A549 (cell line): ENCODE measurements at regions not wholly inside any gene's neighbourhood (a gene's known extent, or its start where the extent isn't known, plus 50 kb on each side); places are given as distances from the start of the nearest gene placed in this dataset.

Experiments
- ATAC-seq, 2 experiments: fragments of 200-7000 bp in 1 of 2; fragments of >200 bp in 1 of 2; cut with Nextera tagmentation in 1 of 2; cut with Tn5 transposase in 1 of 2; 3 replicates each; pipeline versions ENCODE4 v1.8.0 to v1.9.1; 2018 to 2020; ENCODE audit warnings: mild to moderate bottlenecking in 1 of 2, moderate library complexity in 1 of 2
- CTCF ChIA-PET: fragments of 300-600 bp; sonication (Branson Sonifier 250); formaldehyde crosslinking; extraction: SDS; loops from one replicate; lab custom pipeline; 2021; ENCODE audit warnings: antibody characterized with exemption, inconsistent platforms; lab: Yijun Ruan, JAX
- POLR2A ChIA-PET: fragments of 350-600 bp; formaldehyde crosslinking; extraction: SDS; loops from one replicate; lab custom pipeline; 2021; ENCODE audit warnings: antibody characterized with exemption, inconsistent platforms; lab: Yijun Ruan, JAX
- DNase-seq, 2 experiments: peaks; one replicate each; pipeline versions ENCODE4 v3.0.0 to v3.0.0-alpha.2; 2011 to 2016; ENCODE audit warnings: low read depth in 1 of 2, low spot score in 1 of 2
- FAIRE-seq: peaks from 2 replicates; lab custom pipeline; 2011; peaks lifted over from hg19 to GRCh38; lab: Jason Lieb, UNC
- H3K27ac ChIP-seq, 2 experiments: fragments of >200 bp; sonication (Bioruptor Twin); formaldehyde crosslinking; 3 replicates each; pipeline ENCODE4 v1.5.1; 2016 to 2017
- H3K4me1 ChIP-seq: fragments of >200 bp; sonication (Bioruptor Twin); formaldehyde crosslinking; 3 replicates; pipeline ENCODE4 v1.6.1; 2016
- H3K4me2 ChIP-seq: fragments of >200 bp; sonication (Bioruptor Twin); formaldehyde crosslinking; 3 replicates; pipeline ENCODE4 v1.6.1; 2016
- H3K4me3 ChIP-seq: fragments of >200 bp; sonication (Bioruptor Twin); formaldehyde crosslinking; 3 replicates; pipeline ENCODE4 v1.5.1; 2016
- H3K9me3 ChIP-seq: fragments of >200 bp; sonication (Bioruptor Twin); formaldehyde crosslinking; 3 replicates; pipeline ENCODE4 v1.6.1; 2016
- CEBPB ChIP-seq, 2 experiments: fragments of >200 bp in 1 of 2; sonication (Bioruptor Twin) in 1 of 2; formaldehyde crosslinking in 1 of 2; IDR thresholded peaks; 2 replicates each; pipeline ENCODE4 v1.6.1; 2012 to 2016
- CHD4 ChIP-seq: fragments of 200-600 bp; sonication (generic); IDR thresholded peaks from 2 replicates; pipeline ENCODE4 v1.6.1; 2016; ENCODE audit warnings: antibody characterized with exemption, mild to moderate bottlenecking, borderline replicate concordance
- EHMT2 ChIP-seq: fragments of 200-600 bp; sonication (generic); IDR thresholded peaks from 2 replicates; pipeline ENCODE4 v1.6.1; 2016; ENCODE audit warnings: antibody characterized with exemption, low read depth, mild to moderate bottlenecking, moderate library complexity
- HOXB5 ChIP-seq: fragments of 250-450 bp; sonication (Bioruptor Pico); IDR thresholded peaks from 2 replicates; pipeline ENCODE4 v1.5.0; 2020; ENCODE audit warnings: mild to moderate bottlenecking, moderate library complexity
- NPAS2 ChIP-seq: fragments of 250-450 bp; sonication (Bioruptor Pico); IDR thresholded peaks from 2 replicates; pipeline ENCODE4 v1.8.0; 2022; ENCODE audit warnings: mild to moderate bottlenecking, moderate library complexity, borderline replicate concordance
- PHF8 ChIP-seq: fragments of 200-600 bp; sonication (generic); IDR thresholded peaks from 2 replicates; pipeline ENCODE4 v1.6.1; 2016; ENCODE audit warnings: low read depth, mild to moderate bottlenecking, antibody characterized with exemption, moderate library complexity, borderline replicate concordance
- RAD21 ChIP-seq, 2 experiments: fragments of >200 bp in 1 of 2; sonication (Bioruptor Twin) in 1 of 2; formaldehyde crosslinking in 1 of 2; IDR thresholded peaks in 1 of 2; conservative IDR thresholded peaks in 1 of 2; 2 replicates in 1 of 2; 3 replicates in 1 of 2; pipeline ENCODE4 v1.6.1; 2012 to 2018; ENCODE audit warnings: inconsistent platforms in 1 of 2
- RCOR1 ChIP-seq: fragments of 150-350 bp; IDR thresholded peaks from 2 replicates; pipeline ENCODE4 v1.6.1; 2014; ENCODE audit warnings: antibody characterized with exemption, low read length, low read depth
- RNF2 ChIP-seq: fragments of 200-600 bp; sonication (generic); IDR thresholded peaks from 2 replicates; pipeline ENCODE4 v1.6.1; 2016; ENCODE audit warnings: low read depth, mild to moderate bottlenecking, antibody characterized with exemption, moderate library complexity, borderline replicate concordance
- WGBS: methylation state at CpG from one replicate; pipeline ENCODE4 v1.1.6; 2017; ENCODE audit errors: missing lambda C conversion rate; 5-methylcytosine and 5-hydroxymethylcytosine counted together
- TF ChIP-seq, protein P1 (sequence below): IDR thresholded peaks from 2 replicates; pipeline ENCODE4 v1.6.1; 2012
- TF ChIP-seq, protein P2 (sequence below): fragments of 200-600 bp; sonication (generic); IDR thresholded peaks from 2 replicates; pipeline ENCODE4 v1.6.1; 2016; ENCODE audit warnings: antibody characterized with exemption, mild to moderate bottlenecking, moderate library complexity
- TF ChIP-seq, protein P3 (sequence below): fragments of >200 bp; sonication (Bioruptor Twin); formaldehyde crosslinking; IDR thresholded peaks from 2 replicates; pipeline ENCODE4 v1.6.1; 2016

DNA sequence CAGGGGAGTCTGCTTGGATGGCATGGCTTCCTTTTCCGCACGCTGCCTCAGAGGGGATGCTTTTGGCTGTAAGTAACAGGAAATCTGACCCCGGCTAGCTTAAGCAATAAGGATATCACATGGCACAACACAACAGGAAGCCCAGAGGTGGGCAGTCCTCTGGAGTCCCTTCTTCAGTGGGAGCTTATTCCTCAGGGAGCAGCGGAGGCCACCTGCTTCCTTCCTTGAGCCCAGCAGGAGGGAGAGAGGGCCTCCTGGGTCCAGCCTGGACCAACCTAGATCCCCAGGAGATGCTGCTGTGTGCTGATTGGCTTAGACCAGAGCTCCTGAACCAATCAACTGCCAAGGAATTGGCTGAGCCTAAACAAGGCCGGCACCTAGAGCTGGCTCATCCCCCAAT, 66.3 kb downstream of the C9orf50 start:
- TF ChIP-seq CEBPB (IDR thresholded peaks at IDR 0.05) (peak in 1 of 2 experiments; percentile 31; a peak in 1 of 4 replicates), RNF2 (no peak), PHF8 (no peak), EHMT2 (no peak)
- WGBS: 84% methylated on average over 5 of the region's 5 CpGs
- no peak for ATAC-seq
- no peak overlapping the region for H3K4me2 ChIP-seq
- peak overlapping the region; percentile 98 to 99; a peak in 5 of 6 replicates for H3K27ac ChIP-seq
- POLR2A ChIA-PET: interaction anchor here (0.6 to 1.3 kb wide), 2 partner anchors 33 to 59 kb away, joined by 3 to 4 read pairs; no protein-coding TSS in a partner anchor
- DNase-seq: peak in 1 of 2 experiments; percentile 49
- H3K4me1 ChIP-seq: peaks cover 74% of the 10 kb centered on the region
- CTCF ChIA-PET: interaction anchor here (0.9 to 3.2 kb wide), 9 partner anchors 11 to 423 kb away, joined by 3 to 14 read pairs (median 4); no protein-coding TSS in a partner anchor
- FAIRE-seq: no peak
- no peaks in the 10 kb centered on the region for H3K9me3 ChIP-seq
- H3K4me3 ChIP-seq: no peak overlapping the region

DNA sequence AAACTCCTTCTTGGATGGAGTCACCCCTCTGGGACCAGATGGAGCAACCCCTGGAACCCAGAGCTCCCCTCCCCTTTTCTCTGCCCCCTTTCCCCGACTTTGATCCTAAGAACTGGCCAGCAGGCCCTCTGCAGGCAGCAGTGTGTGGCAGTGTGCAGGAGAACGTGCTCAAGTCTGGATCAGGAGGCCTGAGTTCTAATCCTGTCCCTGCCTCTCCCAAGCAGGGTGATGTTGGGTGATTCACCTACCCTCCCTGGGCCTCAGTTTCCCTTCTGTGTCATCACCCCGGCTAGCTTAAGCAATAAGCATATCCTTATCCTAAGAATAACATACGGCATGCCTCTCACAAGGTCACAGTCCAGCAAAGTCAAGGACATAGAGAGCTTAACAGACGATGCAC, 67.6 kb downstream of the C9orf50 start:
- Histone ChIP-seq H3K4me3 (no peak overlapping the region), H3K27ac (peak overlapping the region; percentile 98), H3K4me1 (peaks cover 74% of the 10 kb centered on the region), H3K4me2 (no peak overlapping the region), H3K9me3 (no peaks in the 10 kb centered on the region)
- TF ChIP-seq, protein P1, sequence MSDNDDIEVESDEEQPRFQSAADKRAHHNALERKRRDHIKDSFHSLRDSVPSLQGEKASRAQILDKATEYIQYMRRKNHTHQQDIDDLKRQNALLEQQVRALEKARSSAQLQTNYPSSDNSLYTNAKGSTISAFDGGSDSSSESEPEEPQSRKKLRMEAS: 0 out of 2 replicates have a peak, but pooled peaks have one; percentile 5
- TF ChIP-seq RAD21 (conservative IDR thresholded peaks at IDR 0.05 in 1 of 2, IDR thresholded peaks at IDR 0.05 in 1 of 2) (no peak), NPAS2 (CRISPR knock-in tag) (no peak), RNF2 (no peak)
- 81% methylated on average over 5 of the region's 5 CpGs for WGBS
- FAIRE-seq: no peak
- ChIA-PET CTCF (interaction anchor here (0.5 to 3.2 kb wide), 16 partner anchors 14 to 421 kb away, joined by 3 to 14 read pairs (median 5); no protein-coding TSS in a partner anchor), POLR2A (interaction anchor here (0.9 to 2.2 kb wide), 2 partner anchors 57 to 379 kb away, joined by 3 to 9 read pairs; no protein-coding TSS in a partner anchor)
- DNase-seq: no peak
- ATAC-seq: no peak

DNA sequence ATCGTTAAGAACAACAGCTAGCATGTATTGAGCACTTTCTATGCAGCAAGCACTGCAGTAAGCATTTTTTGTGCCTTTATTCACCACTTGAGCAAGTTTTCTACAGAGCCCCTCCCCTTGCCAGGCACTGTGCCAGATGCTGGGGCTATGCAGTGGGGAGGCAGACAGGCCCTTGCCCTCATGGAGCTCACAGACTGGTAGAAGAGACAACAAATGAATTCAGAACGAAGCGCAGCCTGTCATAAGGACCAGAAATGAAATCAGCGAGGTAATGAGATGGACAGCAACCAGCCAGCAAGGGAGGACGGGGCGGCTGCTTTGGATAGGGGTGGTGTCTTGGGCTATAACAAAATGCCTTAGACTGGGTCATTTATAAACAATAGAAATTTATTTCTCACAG, 68.8 kb downstream of the C9orf50 start:
- ChIA-PET CTCF (interaction anchor here (0.9 to 3.2 kb wide), 9 partner anchors 17 to 416 kb away, joined by 3 to 14 read pairs (median 5); no protein-coding TSS in a partner anchor), POLR2A (interaction anchor here (0.6 to 2.2 kb wide), 2 partner anchors 43 to 56 kb away, joined by 5 to 9 read pairs; no protein-coding TSS in a partner anchor)
- FAIRE-seq (no peak), ATAC-seq (no peak)
- WGBS: 93% methylated on average over 6 of the region's 6 CpGs
- peak overlapping the region; percentile 98; a peak in 5 of 6 replicates for H3K27ac ChIP-seq
- TF ChIP-seq, protein P2, sequence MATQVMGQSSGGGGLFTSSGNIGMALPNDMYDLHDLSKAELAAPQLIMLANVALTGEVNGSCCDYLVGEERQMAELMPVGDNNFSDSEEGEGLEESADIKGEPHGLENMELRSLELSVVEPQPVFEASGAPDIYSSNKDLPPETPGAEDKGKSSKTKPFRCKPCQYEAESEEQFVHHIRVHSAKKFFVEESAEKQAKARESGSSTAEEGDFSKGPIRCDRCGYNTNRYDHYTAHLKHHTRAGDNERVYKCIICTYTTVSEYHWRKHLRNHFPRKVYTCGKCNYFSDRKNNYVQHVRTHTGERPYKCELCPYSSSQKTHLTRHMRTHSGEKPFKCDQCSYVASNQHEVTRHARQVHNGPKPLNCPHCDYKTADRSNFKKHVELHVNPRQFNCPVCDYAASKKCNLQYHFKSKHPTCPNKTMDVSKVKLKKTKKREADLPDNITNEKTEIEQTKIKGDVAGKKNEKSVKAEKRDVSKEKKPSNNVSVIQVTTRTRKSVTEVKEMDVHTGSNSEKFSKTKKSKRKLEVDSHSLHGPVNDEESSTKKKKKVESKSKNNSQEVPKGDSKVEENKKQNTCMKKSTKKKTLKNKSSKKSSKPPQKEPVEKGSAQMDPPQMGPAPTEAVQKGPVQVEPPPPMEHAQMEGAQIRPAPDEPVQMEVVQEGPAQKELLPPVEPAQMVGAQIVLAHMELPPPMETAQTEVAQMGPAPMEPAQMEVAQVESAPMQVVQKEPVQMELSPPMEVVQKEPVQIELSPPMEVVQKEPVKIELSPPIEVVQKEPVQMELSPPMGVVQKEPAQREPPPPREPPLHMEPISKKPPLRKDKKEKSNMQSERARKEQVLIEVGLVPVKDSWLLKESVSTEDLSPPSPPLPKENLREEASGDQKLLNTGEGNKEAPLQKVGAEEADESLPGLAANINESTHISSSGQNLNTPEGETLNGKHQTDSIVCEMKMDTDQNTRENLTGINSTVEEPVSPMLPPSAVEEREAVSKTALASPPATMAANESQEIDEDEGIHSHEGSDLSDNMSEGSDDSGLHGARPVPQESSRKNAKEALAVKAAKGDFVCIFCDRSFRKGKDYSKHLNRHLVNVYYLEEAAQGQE: no peak
- TF ChIP-seq CHD4 (no peak), EHMT2 (no peak), RAD21 (conservative IDR thresholded peaks at IDR 0.05 in 1 of 2, IDR thresholded peaks at IDR 0.05 in 1 of 2) (no peak), RCOR1 (no peak), HOXB5 (CRISPR knock-in tag) (no peak)
- TF ChIP-seq, protein P3, sequence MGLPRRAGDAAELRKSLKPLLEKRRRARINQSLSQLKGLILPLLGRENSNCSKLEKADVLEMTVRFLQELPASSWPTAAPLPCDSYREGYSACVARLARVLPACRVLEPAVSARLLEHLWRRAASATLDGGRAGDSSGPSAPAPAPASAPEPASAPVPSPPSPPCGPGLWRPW: no peak
- TF ChIP-seq, all 56 proteins: peak for 0
- no peak for DNase-seq
- H3K9me3 ChIP-seq: no peaks in the 10 kb centered on the region
- H3K4me1 ChIP-seq: peaks cover 64% of the 10 kb centered on the region
- H3K4me2 ChIP-seq: peak overlapping the region; percentile 8; the same call in 1 of the 3 replicates
- no peak overlapping the region for H3K4me3 ChIP-seq
